ENCODE measurements at regions not wholly inside any gene's neighbourhood (a gene's known extent, or its start where the extent isn't known, plus 50 kb on each side); places are given as distances from the start of the nearest gene placed in this dataset.

DNA sequence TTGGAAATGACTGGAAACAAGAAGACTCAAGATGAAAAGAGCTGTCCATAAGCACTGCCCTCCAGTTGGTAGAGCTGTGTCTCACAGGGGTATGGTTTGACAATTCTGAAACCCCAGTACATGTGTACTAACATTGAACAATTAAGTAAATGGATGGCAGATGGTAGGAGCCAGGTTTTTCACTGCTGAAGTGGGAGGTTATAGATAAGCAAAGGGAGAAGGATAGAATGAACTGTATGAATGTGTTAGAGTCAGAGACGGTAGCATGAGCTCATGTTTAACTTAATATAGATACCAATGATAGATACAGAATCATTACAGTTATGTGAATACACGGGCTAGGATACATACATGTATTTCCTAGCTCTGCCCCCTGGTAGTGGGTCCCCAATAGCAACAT lies 95.0 kb upstream of the SIRPA start:
- TF ChIP-seq POLR2A (IDR thresholded peaks at IDR 0.05; ENCODE audit: low read length) (no peak), GATA1 (IDR thresholded peaks at IDR 0.05; ENCODE audit: low read depth, low read length) (no peak)

Measured in erythroblast (primary cell).